ENCODE measurements at regions not wholly inside any gene's neighbourhood (a gene's known extent, or its start where the extent isn't known, plus 50 kb on each side); places are given as distances from the start of the nearest gene placed in this dataset.
"Not testable (repeated sequence)": the region's sequence is repeated elsewhere in the genome, so short reads cannot be mapped to it uniquely, and the experiment has no call there.

- DNase-seq: no peak
Observed at GRCh38 chr2:225787497-225787896, 388.0 kb downstream of the NYAP2 start.

- no peak for DNase-seq
Observed at GRCh38 chr2:225781991-225782390, 382.5 kb downstream of the NYAP2 start.

GRCh38 chr2:225781145-225781544 is 381.6 kb downstream of the NYAP2 start:
- no peak for DNase-seq

GRCh38 chr2:225779829-225780228 is 380.3 kb downstream of the NYAP2 start:
- no peak for DNase-seq

GRCh38 chr2:225773148-225773547 is 373.6 kb downstream of the NYAP2 start:
- DNase-seq: no peak

- no peak for DNase-seq
Observed at GRCh38 chr2:225771701-225772100, 372.2 kb downstream of the NYAP2 start.

GRCh38 chr2:225768741-225769140 is 369.2 kb downstream of the NYAP2 start:
- DNase-seq: no peak

GRCh38 chr2:225766431-225766830 is 366.9 kb downstream of the NYAP2 start:
- DNase-seq: no peak

- no peak for DNase-seq
Observed at GRCh38 chr2:225765820-225766219, 366.3 kb downstream of the NYAP2 start.

- no peak for DNase-seq
Observed at GRCh38 chr2:225764346-225764745, 364.8 kb downstream of the NYAP2 start.

- DNase-seq: no peak
Observed at GRCh38 chr2:225763711-225764110, 364.2 kb downstream of the NYAP2 start.

- no peak for DNase-seq
Observed at GRCh38 chr2:225761396-225761795, 361.9 kb downstream of the NYAP2 start.

GRCh38 chr2:225757248-225757647 is 357.7 kb downstream of the NYAP2 start:
- no peak for DNase-seq

GRCh38 chr2:225756198-225756597 is 356.7 kb downstream of the NYAP2 start:
- no peak for DNase-seq

- DNase-seq: no peak
Observed at GRCh38 chr2:225748609-225749008, 349.1 kb downstream of the NYAP2 start.

- not testable (repeated sequence) for DNase-seq
Observed at GRCh38 chr2:225743996-225744395, 344.5 kb downstream of the NYAP2 start.

GRCh38 chr2:225742487-225742886 is 343.0 kb downstream of the NYAP2 start:
- peak; percentile 21 for DNase-seq

GRCh38 chr2:225740086-225740485 is 340.6 kb downstream of the NYAP2 start:
- no peak for DNase-seq

- no peak for DNase-seq
Observed at GRCh38 chr2:225739328-225739727, 339.8 kb downstream of the NYAP2 start.

- no peak for DNase-seq
Observed at GRCh38 chr2:225738735-225739134, 339.2 kb downstream of the NYAP2 start.

- DNase-seq: no peak
Observed at GRCh38 chr2:225737556-225737955, 338.0 kb downstream of the NYAP2 start.

GRCh38 chr2:225735844-225736243 is 336.3 kb downstream of the NYAP2 start:
- DNase-seq: no peak

GRCh38 chr2:225725726-225726125 is 326.2 kb downstream of the NYAP2 start:
- peak; percentile 4 for DNase-seq
